ENCODE measurements at regions not wholly inside any gene's neighbourhood (a gene's known extent, or its start where the extent isn't known, plus 50 kb on each side); places are given as distances from the start of the nearest gene placed in this dataset.

GRCh38 chr17:59504821-59505220, 60.6 kb upstream of the DHX40 start:
- ChIA-PET CTCF (no interaction called here), POLR2A (interaction anchor here (0.6 kb wide), 1 partner anchor 818 kb away, joined by 3 read pairs; no protein-coding TSS in a partner anchor)
- H3K27ac Mint-ChIP-seq = no peak overlapping the region
- intact Hi-C loops (cut with micrococcal nuclease) = no loop called here
- no peaks in the 10 kb centered on the region for H3K27me3 Mint-ChIP-seq
- no peaks in the 10 kb centered on the region for H3K4me1 Mint-ChIP-seq (ENCODE audit: low read depth)
- no peaks in the 10 kb centered on the region for H3K36me3 Mint-ChIP-seq (ENCODE audit: low read depth)
- no peaks in the 10 kb centered on the region for H3K9me3 Mint-ChIP-seq
- no peak for DNase-seq
- TF ChIP-seq CTCF (IDR thresholded peaks at IDR 0.05) = no peak
- no peak overlapping the region for H3K4me3 Mint-ChIP-seq
- no peak for ATAC-seq

- ChIA-PET CTCF (interaction anchor here (1.5 kb wide), 1 partner anchor 16 kb away, joined by 4 read pairs; no protein-coding TSS in a partner anchor), POLR2A (interaction anchor here (0.9 kb wide), 1 partner anchor 295 kb away, joined by 3 read pairs; no protein-coding TSS in a partner anchor)
- no peak for ATAC-seq
- no peaks in the 10 kb centered on the region for H3K27me3 Mint-ChIP-seq
- no peaks in the 10 kb centered on the region for H3K36me3 Mint-ChIP-seq (ENCODE audit: low read depth)
- no peaks in the 10 kb centered on the region for H3K9me3 Mint-ChIP-seq
- DNase-seq = no peak
- TF ChIP-seq CTCF (IDR thresholded peaks at IDR 0.05) = no peak
- H3K4me1 Mint-ChIP-seq (ENCODE audit: low read depth) = no peaks in the 10 kb centered on the region
- no peak overlapping the region for H3K27ac Mint-ChIP-seq
- intact Hi-C loops (cut with micrococcal nuclease) = no loop called here
- H3K4me3 Mint-ChIP-seq = no peak overlapping the region
These were observed 59.7 kb upstream of the DHX40 start for GRCh38 chr17:59505610-59506276.

GRCh38 chr17:59506894-59507726, 58.3 kb upstream of the DHX40 start:
- intact Hi-C loops (cut with micrococcal nuclease) = no loop called here
- TF ChIP-seq CTCF (IDR thresholded peaks at IDR 0.05) = no peak
- H3K27ac Mint-ChIP-seq = no peak overlapping the region
- DNase-seq = no peak
- CTCF ChIA-PET = interaction anchor here (1.5 to 1.6 kb wide), 2 partner anchors 14 to 15 kb away, joined by 4 to 5 read pairs; no protein-coding TSS in a partner anchor
- POLR2A ChIA-PET = interaction anchor here (0.6 kb wide), 1 partner anchor 95 kb away, joined by 3 read pairs; no protein-coding TSS in a partner anchor
- no peaks in the 10 kb centered on the region for H3K27me3 Mint-ChIP-seq
- H3K36me3 Mint-ChIP-seq (ENCODE audit: low read depth) = no peaks in the 10 kb centered on the region
- no peaks in the 10 kb centered on the region for H3K4me1 Mint-ChIP-seq (ENCODE audit: low read depth)
- no peak for ATAC-seq
- H3K4me3 Mint-ChIP-seq = no peak overlapping the region
- no peaks in the 10 kb centered on the region for H3K9me3 Mint-ChIP-seq

GRCh38 chr17:59508999-59509625, 56.3 kb upstream of the DHX40 start:
- H3K4me3 Mint-ChIP-seq = no peak overlapping the region
- H3K9me3 Mint-ChIP-seq = no peaks in the 10 kb centered on the region
- ChIA-PET POLR2A (no interaction called here), CTCF (interaction anchor here (1.6 kb wide), 1 partner anchor 12 kb away, joined by 5 read pairs; no protein-coding TSS in a partner anchor)
- H3K4me1 Mint-ChIP-seq (ENCODE audit: low read depth) = no peaks in the 10 kb centered on the region
- DNase-seq (no peak), ATAC-seq (no peak)
- no peaks in the 10 kb centered on the region for H3K36me3 Mint-ChIP-seq (ENCODE audit: low read depth)
- intact Hi-C loops (cut with micrococcal nuclease) = no loop called here
- H3K27ac Mint-ChIP-seq = no peak overlapping the region
- no peak for TF ChIP-seq CTCF (IDR thresholded peaks at IDR 0.05)
- H3K27me3 Mint-ChIP-seq = no peaks in the 10 kb centered on the region
